ENCODE measurements at regions not wholly inside any gene's neighbourhood (a gene's known extent, or its start where the extent isn't known, plus 50 kb on each side); places are given as distances from the start of the nearest gene placed in this dataset.

- TF ChIP-seq, protein P1, sequence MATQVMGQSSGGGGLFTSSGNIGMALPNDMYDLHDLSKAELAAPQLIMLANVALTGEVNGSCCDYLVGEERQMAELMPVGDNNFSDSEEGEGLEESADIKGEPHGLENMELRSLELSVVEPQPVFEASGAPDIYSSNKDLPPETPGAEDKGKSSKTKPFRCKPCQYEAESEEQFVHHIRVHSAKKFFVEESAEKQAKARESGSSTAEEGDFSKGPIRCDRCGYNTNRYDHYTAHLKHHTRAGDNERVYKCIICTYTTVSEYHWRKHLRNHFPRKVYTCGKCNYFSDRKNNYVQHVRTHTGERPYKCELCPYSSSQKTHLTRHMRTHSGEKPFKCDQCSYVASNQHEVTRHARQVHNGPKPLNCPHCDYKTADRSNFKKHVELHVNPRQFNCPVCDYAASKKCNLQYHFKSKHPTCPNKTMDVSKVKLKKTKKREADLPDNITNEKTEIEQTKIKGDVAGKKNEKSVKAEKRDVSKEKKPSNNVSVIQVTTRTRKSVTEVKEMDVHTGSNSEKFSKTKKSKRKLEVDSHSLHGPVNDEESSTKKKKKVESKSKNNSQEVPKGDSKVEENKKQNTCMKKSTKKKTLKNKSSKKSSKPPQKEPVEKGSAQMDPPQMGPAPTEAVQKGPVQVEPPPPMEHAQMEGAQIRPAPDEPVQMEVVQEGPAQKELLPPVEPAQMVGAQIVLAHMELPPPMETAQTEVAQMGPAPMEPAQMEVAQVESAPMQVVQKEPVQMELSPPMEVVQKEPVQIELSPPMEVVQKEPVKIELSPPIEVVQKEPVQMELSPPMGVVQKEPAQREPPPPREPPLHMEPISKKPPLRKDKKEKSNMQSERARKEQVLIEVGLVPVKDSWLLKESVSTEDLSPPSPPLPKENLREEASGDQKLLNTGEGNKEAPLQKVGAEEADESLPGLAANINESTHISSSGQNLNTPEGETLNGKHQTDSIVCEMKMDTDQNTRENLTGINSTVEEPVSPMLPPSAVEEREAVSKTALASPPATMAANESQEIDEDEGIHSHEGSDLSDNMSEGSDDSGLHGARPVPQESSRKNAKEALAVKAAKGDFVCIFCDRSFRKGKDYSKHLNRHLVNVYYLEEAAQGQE (IDR thresholded peaks at IDR 0.05; ENCODE audit: low read depth) = no peak
- TF ChIP-seq FOSL1 (IDR thresholded peaks at IDR 0.05; ENCODE audit: low read depth) (no peak), MAX (IDR thresholded peaks at IDR 0.05) (no peak)
These were observed 207.1 kb upstream of the MARCKS start (continued) for GRCh38 chr6:113649880-113650609.

DNA sequence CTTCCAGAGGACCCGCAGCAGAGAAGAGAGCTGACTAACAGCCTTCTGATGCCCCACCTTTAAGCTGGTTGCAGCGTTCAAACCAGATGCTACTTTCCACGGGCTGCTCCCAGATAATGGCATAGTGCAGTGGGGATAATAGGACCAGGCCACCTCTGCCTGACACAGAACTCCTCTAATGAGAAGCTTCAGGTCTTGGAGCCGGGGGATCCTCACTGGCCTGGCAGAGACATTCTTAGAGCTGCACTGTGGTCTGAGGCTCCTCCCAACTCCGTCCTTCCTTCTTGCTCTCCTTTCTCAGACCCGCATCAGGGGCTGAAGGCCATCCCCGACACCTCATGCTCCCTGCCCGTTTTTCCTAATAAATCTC, 206.6 kb upstream of the MARCKS start:
- POLR2A ChIA-PET = no interaction called here
- intact Hi-C loops (cut with micrococcal nuclease) = no loop called here
- RAD21 ChIA-PET (ENCODE audit: low non-redundant PET in 1 of 2, low total read pairs in 2 of 2, uncharacterized antibody in 2 of 2, unreplicated experiment in 2 of 2) = no interaction called here
- no peak for TF ChIP-seq TCF7L2 (IDR thresholded peaks at IDR 0.05; ENCODE audit: borderline replicate concordance, extremely low read depth, insufficient read depth, insufficient read length)
- TF ChIP-seq YY1 (IDR thresholded peaks at IDR 0.05; ENCODE audit: extremely low read depth, insufficient replicate concordance, low read depth, low read length) = no peak
- TF ChIP-seq SP1 (IDR thresholded peaks at IDR 0.05; ENCODE audit: low read depth) = no peak
- TF ChIP-seq POLR2AphosphoS5 (IDR thresholded peaks at IDR 0.05; ENCODE audit: low read depth, low read length) = no peak
- no peak for TF ChIP-seq ZFX (IDR thresholded peaks at IDR 0.05)
- TF ChIP-seq ELF1 (IDR thresholded peaks at IDR 0.05; ENCODE audit: borderline replicate concordance, low read depth) = no peak
- no peak for TF ChIP-seq POLR2A (IDR thresholded peaks at IDR 0.05; ENCODE audit: borderline replicate concordance, extremely low read depth, insufficient read depth, insufficient read length)
- TF ChIP-seq SRF (IDR thresholded peaks at IDR 0.05; ENCODE audit: low read depth) = no peak
- no peak for TF ChIP-seq SIN3A (IDR thresholded peaks at IDR 0.05; ENCODE audit: low read depth)
- no peak for TF ChIP-seq MAX (IDR thresholded peaks at IDR 0.05)
- TF ChIP-seq RAD21 (IDR thresholded peaks at IDR 0.05; ENCODE audit: low read depth) = no peak
- TF ChIP-seq EZH2phosphoT487 (IDR thresholded peaks at IDR 0.05; ENCODE audit: borderline replicate concordance) = no peak
- TF ChIP-seq, protein P1 (IDR thresholded peaks at IDR 0.05; ENCODE audit: low read depth) = no peak
- no peak for TF ChIP-seq CEBPB (IDR thresholded peaks at IDR 0.05; ENCODE audit: low read depth)

More for the DNA sequence above, 206.6 kb upstream of the MARCKS start:
- no peaks in the 10 kb centered on the region for H3K9me2 ChIP-seq (ENCODE audit: insufficient read depth)
- no peak overlapping the region for H3K9ac ChIP-seq (ENCODE audit: low read length)
- no peak overlapping the region for H3K4me2 ChIP-seq (ENCODE audit: low read length)
- H3K27ac ChIP-seq (ENCODE audit: low read depth, low read length) = no peak overlapping the region
- peaks cover 0 to 8% of the 10 kb centered on the region in 2 experiments; a peak in 2 of 4 replicates for H3K4me1 ChIP-seq (ENCODE audit: control insufficient read depth in 1 of 2, insufficient read depth in 2 of 2, low read length in 2 of 2)
- DNase-seq (ENCODE audit: low read depth, low spot score) = no peak
- ATAC-seq = no peak
- H3K27me3 ChIP-seq (ENCODE audit: insufficient read depth, low read length) = no peaks in the 10 kb centered on the region
- no peaks in the 10 kb centered on the region for H4K20me1 ChIP-seq (ENCODE audit: insufficient read depth)
- BruUV-seq (replicated peaks) = no TSS peak
- no peak overlapping the region for H2AFZ ChIP-seq (ENCODE audit: low read depth, low read length, poor library complexity, severe bottlenecking)
- H3K4me3 ChIP-seq (replicated peaks in 1 of 2; ENCODE audit: low read depth in 1 of 2, low read length in 2 of 2) = no peak overlapping the region
- H3K36me3 ChIP-seq (ENCODE audit: control insufficient read depth in 1 of 2, insufficient read depth in 2 of 2, low read length in 2 of 2) = no peaks in the 10 kb centered on the region
- CTCF ChIA-PET = no interaction called here
- H3K79me2 ChIP-seq (ENCODE audit: insufficient read depth, low read length) = no peaks in the 10 kb centered on the region
- no peaks in the 10 kb centered on the region for H3K9me3 ChIP-seq (ENCODE audit: control insufficient read depth in 1 of 2, insufficient read depth in 1 of 2, low read depth in 1 of 2, low read length in 2 of 2)
